HS-5 (cell line): ENCODE measurements at regions not wholly inside any gene's neighbourhood (a gene's known extent, or its start where the extent isn't known, plus 50 kb on each side); places are given as distances from the start of the nearest gene placed in this dataset.

ENCODE experiments used
- DNase-seq: peaks from one replicate; pipeline ENCODE4 v3.0.0-alpha.2; 2012; ENCODE audit warnings: low read depth

- DNase-seq = no peak
Observed at GRCh38 chr11:15815246-15816195, 540.8 kb downstream of the SOX6 start.

GRCh38 chr11:15816260-15816871 lies 540.0 kb downstream of the SOX6 start:
- peak; percentile 78 for DNase-seq

GRCh38 chr11:15817001-15817400 lies 539.3 kb downstream of the SOX6 start:
- no peak for DNase-seq

GRCh38 chr11:15818132-15818842 lies 538.1 kb downstream of the SOX6 start:
- no peak for DNase-seq

- no peak for DNase-seq
Observed at GRCh38 chr11:15819679-15820286, 536.6 kb downstream of the SOX6 start.

GRCh38 chr11:15821451-15821850 lies 534.9 kb downstream of the SOX6 start:
- no peak for DNase-seq

- no peak for DNase-seq
Observed at GRCh38 chr11:15824060-15824459, 532.3 kb downstream of the SOX6 start.

GRCh38 chr11:15825976-15826650 lies 530.2 kb downstream of the SOX6 start:
- no peak for DNase-seq

- no peak for DNase-seq
Observed at GRCh38 chr11:15826826-15827225, 529.5 kb downstream of the SOX6 start.

GRCh38 chr11:15828215-15828853 lies 528.0 kb downstream of the SOX6 start:
- no peak for DNase-seq

- DNase-seq = no peak
Observed at GRCh38 chr11:15829312-15829711, 527.0 kb downstream of the SOX6 start.

- DNase-seq = no peak
Observed at GRCh38 chr11:15830741-15831428, 525.5 kb downstream of the SOX6 start.

GRCh38 chr11:15835788-15836411 lies 520.4 kb downstream of the SOX6 start:
- no peak for DNase-seq

GRCh38 chr11:15836795-15837194 lies 519.6 kb downstream of the SOX6 start:
- DNase-seq = no peak

- DNase-seq = no peak
Observed at GRCh38 chr11:15837901-15838489, 518.4 kb downstream of the SOX6 start.

GRCh38 chr11:15839061-15839460 lies 517.3 kb downstream of the SOX6 start:
- no peak for DNase-seq

- no peak for DNase-seq
Observed at GRCh38 chr11:15840966-15841365, 515.4 kb downstream of the SOX6 start.

GRCh38 chr11:15841931-15842740 lies 514.2 kb downstream of the SOX6 start:
- no peak for DNase-seq

GRCh38 chr11:15843309-15843872 lies 513.0 kb downstream of the SOX6 start:
- no peak for DNase-seq
